ENCODE measurements at regions not wholly inside any gene's neighbourhood (a gene's known extent, or its start where the extent isn't known, plus 50 kb on each side); places are given as distances from the start of the nearest gene placed in this dataset.
"Not testable (repeated sequence)": the region's sequence is repeated elsewhere in the genome, so short reads cannot be mapped to it uniquely, and the experiment has no call there.

DNA sequence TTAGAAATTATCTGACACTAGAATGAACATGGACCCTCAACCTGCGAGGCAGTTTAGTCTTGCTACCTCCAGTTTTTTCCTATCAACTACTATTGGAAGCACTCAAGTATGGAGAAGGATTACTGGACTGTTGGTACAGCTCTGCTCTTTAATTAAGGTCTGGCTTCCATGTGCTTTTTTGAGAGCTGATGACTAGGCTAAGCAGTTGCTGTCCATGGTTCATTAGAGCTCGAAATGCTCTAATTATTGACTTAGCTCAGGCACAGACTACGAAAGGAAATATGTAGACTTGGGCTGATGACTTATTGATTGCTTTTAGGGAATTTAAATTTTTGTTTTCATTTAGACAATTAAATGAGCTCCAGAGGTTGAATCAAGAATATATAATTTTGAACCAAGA is 1281.6 kb downstream of the HACE1 start:
- CTCF ChIA-PET, result no interaction called here
- no peak for ATAC-seq
- Mint-ChIP-seq H3K4me3 (no peak overlapping the region), H3K27me3 (no peaks in the 10 kb centered on the region), H3K4me1 (no peaks in the 10 kb centered on the region), H3K9me3 (ENCODE audit: low read depth) (peaks cover 8% of the 10 kb centered on the region), H3K27ac (no peak overlapping the region), H3K36me3 (no peaks in the 10 kb centered on the region)
- no peak for DNase-seq

DNA sequence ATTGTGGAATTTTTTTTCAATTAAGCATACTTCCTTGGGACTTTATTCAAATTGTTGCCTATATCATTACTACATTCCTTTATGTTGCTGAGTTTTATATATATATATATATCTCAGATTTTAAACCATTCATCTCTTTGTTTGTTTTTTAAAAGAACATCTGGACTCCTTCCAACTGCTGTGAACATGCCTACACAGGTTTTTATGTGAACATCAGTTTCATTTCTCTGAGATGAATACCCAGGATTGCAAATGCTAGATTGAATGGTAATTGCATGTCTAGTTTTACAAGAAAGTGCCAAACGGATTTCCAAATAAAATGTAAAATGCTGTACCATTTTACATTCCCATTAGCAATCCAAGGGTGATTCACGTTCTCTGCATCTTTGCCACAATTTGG is 1289.3 kb downstream of the HACE1 start:
- Mint-ChIP-seq H3K9me3 (ENCODE audit: low read depth) (peaks cover 3% of the 10 kb centered on the region), H3K27me3 (no peaks in the 10 kb centered on the region), H3K4me1 (no peaks in the 10 kb centered on the region), H3K4me3 (no peak overlapping the region), H3K36me3 (no peaks in the 10 kb centered on the region), H3K27ac (no peak overlapping the region)
- CTCF ChIA-PET, result no interaction called here
- DNase-seq (no peak), ATAC-seq (no peak)

DNA sequence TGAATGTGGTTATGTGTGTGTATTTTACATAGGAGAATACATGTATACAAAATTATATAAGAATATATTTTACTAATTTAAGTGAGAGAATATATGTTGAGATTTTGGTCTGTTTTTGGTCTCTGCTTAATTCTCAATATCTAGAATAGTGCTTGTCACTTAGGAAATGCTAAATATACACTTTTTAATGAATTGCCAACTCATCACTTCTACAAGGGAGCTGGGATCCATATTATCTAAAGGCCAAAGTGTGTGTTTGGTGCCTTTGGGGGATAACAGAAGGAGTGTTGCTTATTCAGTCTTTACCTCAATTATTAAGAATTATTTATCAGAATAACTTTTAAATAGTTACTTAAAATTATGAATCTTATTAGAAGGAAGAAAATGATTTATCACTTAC is 1304.8 kb downstream of the HACE1 start:
- peaks cover 2% of the 10 kb centered on the region for H3K9me3 Mint-ChIP-seq (ENCODE audit: low read depth)
- H3K27ac Mint-ChIP-seq, result no peak overlapping the region
- H3K4me1 Mint-ChIP-seq, result no peaks in the 10 kb centered on the region
- DNase-seq (no peak), ATAC-seq (no peak)
- no peaks in the 10 kb centered on the region for H3K27me3 Mint-ChIP-seq
- H3K36me3 Mint-ChIP-seq, result no peaks in the 10 kb centered on the region
- no peak overlapping the region for H3K4me3 Mint-ChIP-seq
- CTCF ChIA-PET, result no interaction called here

DNA sequence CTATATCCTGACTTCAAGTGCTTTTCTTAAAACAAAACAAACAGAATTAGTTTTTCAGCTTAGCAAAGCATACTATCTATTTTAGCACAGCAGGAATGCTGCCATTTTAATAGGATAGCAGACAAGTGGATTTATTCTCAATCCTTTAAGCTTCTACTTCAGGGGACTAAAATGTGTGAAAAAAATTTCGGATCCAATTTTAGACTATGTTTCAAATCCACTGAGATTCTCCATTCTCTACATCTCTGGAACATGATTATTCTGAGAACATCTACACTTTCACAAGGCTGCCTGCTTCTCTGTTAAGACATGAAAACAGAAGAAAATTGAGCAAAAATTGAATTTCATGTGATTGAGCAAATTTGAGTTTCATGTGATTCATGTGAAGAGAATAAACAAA is 1321.3 kb downstream of the HACE1 start:
- ATAC-seq (no peak), DNase-seq (no peak)
- Mint-ChIP-seq H3K4me1 (no peaks in the 10 kb centered on the region), H3K27ac (no peak overlapping the region), H3K9me3 (ENCODE audit: low read depth) (peaks cover 6% of the 10 kb centered on the region), H3K4me3 (no peak overlapping the region), H3K27me3 (no peaks in the 10 kb centered on the region), H3K36me3 (no peaks in the 10 kb centered on the region)
- CTCF ChIA-PET, result no interaction called here

DNA sequence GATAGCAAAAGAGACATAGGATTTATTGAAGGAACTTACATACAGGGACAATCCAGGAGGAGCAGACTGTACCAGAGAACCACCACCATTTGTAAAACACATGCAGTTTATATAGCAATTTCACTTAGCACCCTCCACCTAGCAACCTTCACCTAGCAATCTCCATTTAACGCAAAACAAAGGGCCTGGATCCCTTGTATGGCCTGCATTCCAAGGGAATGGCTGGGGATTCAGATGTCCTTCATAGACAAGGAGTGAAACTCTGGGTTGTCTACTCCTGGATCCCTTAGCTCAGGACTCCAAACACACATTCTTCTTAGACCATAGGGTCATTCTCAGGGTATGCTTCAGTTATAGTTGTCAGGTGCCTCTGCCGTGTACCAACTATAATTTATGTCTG is 1324.9 kb downstream of the HACE1 start:
- no peak overlapping the region for H3K27ac Mint-ChIP-seq
- H3K4me1 Mint-ChIP-seq, result no peaks in the 10 kb centered on the region
- CTCF ChIA-PET, result no interaction called here
- no peak overlapping the region for H3K4me3 Mint-ChIP-seq
- H3K36me3 Mint-ChIP-seq, result no peaks in the 10 kb centered on the region
- H3K9me3 Mint-ChIP-seq (ENCODE audit: low read depth), result peaks cover 2% of the 10 kb centered on the region
- DNase-seq (no peak), ATAC-seq (no peak)
- no peaks in the 10 kb centered on the region for H3K27me3 Mint-ChIP-seq

DNA sequence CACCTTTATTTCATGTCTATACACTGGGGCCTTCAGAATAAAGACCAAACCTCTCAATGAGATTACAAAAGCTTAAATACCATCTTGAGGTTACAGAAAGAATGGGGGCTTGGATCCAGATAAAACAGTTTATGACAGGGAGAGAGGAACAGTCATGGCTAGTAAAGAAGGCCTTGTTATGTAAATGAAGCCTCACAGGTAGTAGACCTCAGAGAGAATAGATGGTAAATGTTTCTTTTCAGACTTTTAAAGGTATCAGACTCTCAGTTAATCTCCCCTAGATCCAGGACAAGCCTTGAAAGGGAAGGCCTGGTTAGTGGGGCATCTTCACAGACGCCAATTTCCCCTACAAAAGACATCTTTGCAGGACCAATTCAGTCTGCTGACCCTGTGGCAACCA is 1325.6 kb downstream of the HACE1 start:
- Mint-ChIP-seq H3K4me1 (no peaks in the 10 kb centered on the region), H3K36me3 (no peaks in the 10 kb centered on the region), H3K27ac (no peak overlapping the region), H3K27me3 (no peaks in the 10 kb centered on the region), H3K9me3 (ENCODE audit: low read depth) (peaks cover 2% of the 10 kb centered on the region), H3K4me3 (no peak overlapping the region)
- no peak for DNase-seq
- ATAC-seq, result no peak
- CTCF ChIA-PET, result no interaction called here

DNA sequence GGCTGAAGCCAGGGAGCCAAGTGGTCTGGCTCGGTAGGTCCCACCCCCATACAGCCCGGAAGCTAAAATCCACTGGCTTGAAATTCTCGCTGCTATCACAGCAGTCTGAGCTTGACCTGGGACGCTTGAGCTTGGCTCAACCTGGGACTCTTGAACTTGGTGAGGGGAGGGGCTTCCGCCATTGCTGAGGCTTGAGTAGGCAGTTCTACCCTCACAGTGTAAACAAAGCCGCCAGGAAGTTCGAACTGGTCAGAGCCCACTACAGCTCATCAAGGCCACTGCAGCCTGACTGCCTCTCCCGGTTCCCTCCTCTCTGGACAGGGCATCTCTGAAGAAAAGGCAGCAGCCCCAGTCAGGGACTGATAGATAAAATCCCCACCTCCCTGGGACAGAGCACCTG is 1337.7 kb downstream of the HACE1 start:
- peaks cover 6% of the 10 kb centered on the region for H3K9me3 Mint-ChIP-seq (ENCODE audit: low read depth)
- H3K36me3 Mint-ChIP-seq, result no peaks in the 10 kb centered on the region
- DNase-seq (no peak), ATAC-seq (no peak)
- H3K27me3 Mint-ChIP-seq, result no peaks in the 10 kb centered on the region
- CTCF ChIA-PET, result no interaction called here
- H3K4me1 Mint-ChIP-seq, result no peaks in the 10 kb centered on the region
- no peak overlapping the region for H3K4me3 Mint-ChIP-seq
- no peak overlapping the region for H3K27ac Mint-ChIP-seq

DNA sequence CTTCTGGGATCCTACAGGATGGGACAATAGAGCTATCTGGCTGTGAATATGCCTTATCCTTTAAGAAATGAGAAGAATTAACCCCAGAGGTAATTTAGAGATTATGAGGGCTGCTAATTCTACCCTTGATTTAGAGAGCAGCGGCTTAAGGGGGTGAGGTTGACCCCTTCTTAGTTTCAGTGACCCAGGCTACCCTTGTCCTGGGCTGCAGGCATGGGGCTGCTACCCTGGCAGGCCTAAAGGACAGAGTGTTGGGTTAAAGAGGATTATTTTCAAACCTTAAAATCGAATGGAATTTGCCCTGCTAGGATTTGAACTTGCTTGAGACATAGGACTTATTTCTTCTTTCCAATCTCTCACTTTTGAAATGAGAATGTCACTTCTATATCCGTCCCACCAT is 1343.4 kb downstream of the HACE1 start:
- CTCF ChIA-PET, result no interaction called here

DNA sequence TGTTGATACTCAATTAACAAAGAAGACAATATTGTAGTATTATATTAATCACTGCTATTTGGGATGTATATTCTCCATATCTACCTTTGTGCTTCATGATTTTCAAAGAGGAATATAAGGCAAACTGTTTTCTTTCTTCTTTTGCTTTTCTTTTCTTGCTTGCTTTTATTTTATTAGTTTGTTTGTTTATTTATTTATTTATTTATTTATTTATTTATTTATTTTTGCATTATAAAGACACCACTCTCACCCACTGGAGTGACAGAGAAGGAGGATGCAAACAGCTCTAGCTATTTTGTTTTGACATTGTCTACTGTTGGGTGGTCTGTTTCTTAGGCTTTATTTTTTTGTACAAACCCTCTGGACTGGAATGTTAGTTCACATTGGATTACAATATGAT is 1352.7 kb downstream of the HACE1 start:
- H3K27ac Mint-ChIP-seq, result no peak overlapping the region
- CTCF ChIA-PET, result no interaction called here
- no peak for ATAC-seq
- H3K4me3 Mint-ChIP-seq, result no peak overlapping the region
- H3K9me3 Mint-ChIP-seq (ENCODE audit: low read depth), result no peaks in the 10 kb centered on the region
- no peak for DNase-seq
- H3K27me3 Mint-ChIP-seq, result no peaks in the 10 kb centered on the region
- no peaks in the 10 kb centered on the region for H3K4me1 Mint-ChIP-seq
- H3K36me3 Mint-ChIP-seq, result no peaks in the 10 kb centered on the region

More for the DNA sequence above, 1343.4 kb downstream of the HACE1 start:
- H3K4me3 Mint-ChIP-seq, result no peak overlapping the region
- peaks cover 4% of the 10 kb centered on the region for H3K9me3 Mint-ChIP-seq (ENCODE audit: low read depth)
- no peak overlapping the region for H3K27ac Mint-ChIP-seq
- no peak for ATAC-seq
- no peaks in the 10 kb centered on the region for H3K4me1 Mint-ChIP-seq
- no peaks in the 10 kb centered on the region for H3K27me3 Mint-ChIP-seq
- no peak for DNase-seq
- H3K36me3 Mint-ChIP-seq, result no peaks in the 10 kb centered on the region

DNA sequence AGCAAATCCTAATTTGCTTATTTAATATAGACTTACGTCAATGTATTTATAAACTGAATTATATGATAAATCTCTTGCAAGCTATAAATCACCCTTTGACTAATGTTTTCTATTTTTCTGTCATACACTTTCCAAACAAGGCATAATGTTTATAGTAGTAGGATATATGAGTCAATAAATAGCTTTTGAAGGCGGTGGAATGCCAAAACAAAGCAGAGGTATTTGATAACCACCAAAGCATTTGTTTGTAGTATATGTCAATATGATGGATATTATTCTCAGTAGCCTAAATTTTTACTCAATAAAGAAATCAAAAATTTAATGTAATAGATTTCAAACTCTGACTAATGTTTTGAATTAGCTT is 1354.6 kb downstream of the HACE1 start:
- no peaks in the 10 kb centered on the region for H3K27me3 Mint-ChIP-seq
- H3K36me3 Mint-ChIP-seq, result no peaks in the 10 kb centered on the region
- no peak for DNase-seq
- CTCF ChIA-PET, result no interaction called here
- no peak overlapping the region for H3K27ac Mint-ChIP-seq
- H3K9me3 Mint-ChIP-seq (ENCODE audit: low read depth), result no peaks in the 10 kb centered on the region
- H3K4me3 Mint-ChIP-seq, result no peak overlapping the region
- ATAC-seq, result no peak
- H3K4me1 Mint-ChIP-seq, result no peaks in the 10 kb centered on the region

DNA sequence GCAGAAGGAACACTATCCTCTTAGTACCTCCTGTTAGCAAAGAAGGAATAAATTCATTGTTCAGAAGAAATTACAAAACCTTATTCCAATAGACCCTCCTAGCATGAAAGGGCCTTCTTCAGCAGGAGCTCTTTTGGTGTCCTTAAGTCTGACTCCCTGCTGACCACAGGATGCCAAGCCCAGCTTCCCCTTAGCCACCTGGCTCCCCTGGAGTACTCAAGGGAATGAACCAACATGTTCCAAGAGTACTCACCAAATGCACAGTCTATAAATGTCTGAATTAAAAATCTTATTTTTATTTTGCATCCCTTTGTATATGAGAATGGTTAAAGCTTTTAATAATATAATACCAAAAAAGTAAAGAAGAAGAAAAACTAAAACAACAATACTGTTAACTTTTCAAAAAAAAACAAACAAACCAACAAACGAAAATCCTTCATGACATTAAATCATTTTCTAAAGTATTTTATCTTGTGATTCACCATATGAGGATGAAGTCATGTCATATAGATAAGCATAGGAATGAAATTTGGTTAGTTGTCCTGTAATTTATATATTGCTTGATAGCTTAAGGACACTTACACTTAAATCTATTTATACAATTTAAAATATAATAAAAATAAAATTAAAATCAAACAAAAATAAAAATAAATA is 1355.1 kb downstream of the HACE1 start:
- H3K4me3 Mint-ChIP-seq, result no peak overlapping the region
- DNase-seq (no peak), ATAC-seq (no peak)
- H3K4me1 Mint-ChIP-seq, result no peaks in the 10 kb centered on the region
- H3K9me3 Mint-ChIP-seq (ENCODE audit: low read depth), result no peaks in the 10 kb centered on the region
- no peaks in the 10 kb centered on the region for H3K27me3 Mint-ChIP-seq
- H3K36me3 Mint-ChIP-seq, result no peaks in the 10 kb centered on the region
- CTCF ChIA-PET, result no interaction called here
- no peak overlapping the region for H3K27ac Mint-ChIP-seq

DNA sequence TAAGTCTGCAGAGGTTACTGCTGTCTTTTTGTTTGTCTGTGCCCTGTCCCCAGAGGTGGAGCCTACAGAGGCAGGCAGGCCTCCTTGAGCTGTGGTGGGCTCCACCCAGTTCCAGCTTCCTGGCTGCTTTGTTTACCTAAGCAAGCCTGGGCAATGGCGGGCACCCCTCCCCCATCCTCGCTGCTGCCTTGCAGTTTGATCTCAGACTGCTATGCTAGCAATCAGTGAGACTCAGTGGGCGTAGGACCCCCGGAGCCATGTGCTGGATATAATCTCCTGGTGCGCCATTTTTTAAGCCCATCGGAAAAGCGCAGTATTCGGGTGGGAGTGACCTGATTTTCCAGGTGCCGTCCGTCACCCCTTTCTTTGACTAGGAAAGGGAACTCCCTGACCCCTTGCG is 1363.1 kb downstream of the HACE1 start:
- H3K27me3 Mint-ChIP-seq; ATAC-seq; H3K27ac Mint-ChIP-seq; H3K4me1 Mint-ChIP-seq; H3K36me3 Mint-ChIP-seq; H3K4me3 Mint-ChIP-seq; DNase-seq; H3K9me3 Mint-ChIP-seq (ENCODE audit: low read depth); CTCF ChIA-PET: not testable (repeated sequence)

DNA sequence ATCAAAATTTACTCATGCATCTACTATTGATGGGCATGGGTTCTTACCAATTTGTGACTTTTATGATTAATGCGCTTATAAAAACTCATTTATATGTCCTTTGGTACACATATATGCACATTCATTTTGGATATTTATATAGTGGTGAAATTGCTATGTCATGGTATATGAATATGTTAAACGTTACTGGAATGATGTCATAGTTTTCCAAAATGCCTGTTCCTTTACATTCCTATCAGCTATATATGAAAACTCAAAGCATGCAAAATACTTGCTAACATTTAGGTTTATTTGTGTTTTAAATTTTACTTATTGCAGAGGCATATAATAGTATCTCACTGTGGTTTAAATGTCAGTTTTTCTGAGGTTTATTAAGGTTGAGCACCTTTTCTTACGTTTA is 1403.1 kb downstream of the HACE1 start:
- H3K36me3 Mint-ChIP-seq, result no peaks in the 10 kb centered on the region
- ATAC-seq (no peak), DNase-seq (no peak)
- H3K27ac Mint-ChIP-seq, result no peak overlapping the region
- no peaks in the 10 kb centered on the region for H3K9me3 Mint-ChIP-seq (ENCODE audit: low read depth)
- H3K27me3 Mint-ChIP-seq, result no peaks in the 10 kb centered on the region
- CTCF ChIA-PET, result no interaction called here
- no peaks in the 10 kb centered on the region for H3K4me1 Mint-ChIP-seq
- H3K4me3 Mint-ChIP-seq, result no peak overlapping the region

DNA sequence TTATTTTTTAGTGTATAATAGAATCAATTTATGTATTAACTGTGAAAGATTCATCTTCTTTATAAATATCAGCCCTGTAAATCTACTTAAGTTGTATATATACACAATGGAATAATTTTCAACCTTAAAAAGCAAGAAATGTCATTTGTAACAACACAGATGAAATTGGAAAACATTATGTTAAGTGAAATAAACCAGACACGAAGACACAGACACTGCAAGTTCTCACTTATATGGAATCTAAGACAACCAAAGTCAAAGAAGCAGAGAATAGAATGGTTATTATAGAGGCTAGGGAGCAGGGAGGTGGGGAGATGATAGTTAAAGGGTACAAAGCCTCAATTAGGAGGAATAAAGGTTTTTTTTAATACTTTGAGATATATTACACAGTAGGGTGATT is 1404.4 kb downstream of the HACE1 start:
- DNase-seq, result no peak
- H3K27me3 Mint-ChIP-seq, result no peaks in the 10 kb centered on the region
- CTCF ChIA-PET, result no interaction called here
- no peaks in the 10 kb centered on the region for H3K4me1 Mint-ChIP-seq
- no peaks in the 10 kb centered on the region for H3K9me3 Mint-ChIP-seq (ENCODE audit: low read depth)
- H3K36me3 Mint-ChIP-seq, result no peaks in the 10 kb centered on the region
- ATAC-seq, result no peak
- H3K27ac Mint-ChIP-seq, result no peak overlapping the region
- H3K4me3 Mint-ChIP-seq, result no peak overlapping the region

DNA sequence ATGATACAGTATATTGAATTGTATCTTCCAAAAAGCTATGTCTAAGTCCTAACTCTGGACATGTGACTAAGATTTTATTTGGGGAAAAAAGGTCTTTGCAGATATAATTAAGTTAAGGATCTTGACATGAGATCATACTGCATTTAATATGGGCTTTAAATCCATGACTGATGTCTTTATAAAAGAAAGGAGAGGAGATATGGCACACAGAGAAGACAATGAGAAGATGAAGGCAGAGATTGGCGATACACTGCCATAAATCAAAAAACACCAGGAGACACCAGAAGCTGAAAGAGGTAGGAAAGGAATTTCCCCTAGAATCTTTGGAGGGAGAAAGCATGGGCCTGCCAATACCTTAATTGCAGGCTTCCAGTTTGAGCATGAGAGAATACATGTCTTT is 1450.2 kb downstream of the HACE1 start:
- ATAC-seq (no peak), DNase-seq (no peak)
- CTCF ChIA-PET, result no interaction called here
- Mint-ChIP-seq H3K9me3 (ENCODE audit: low read depth) (peaks cover 8% of the 10 kb centered on the region), H3K4me3 (no peak overlapping the region), H3K4me1 (no peaks in the 10 kb centered on the region), H3K27ac (no peak overlapping the region), H3K36me3 (no peaks in the 10 kb centered on the region), H3K27me3 (no peaks in the 10 kb centered on the region)
